ENCODE measurements at regions not wholly inside any gene's neighbourhood (a gene's known extent, or its start where the extent isn't known, plus 50 kb on each side); places are given as distances from the start of the nearest gene placed in this dataset.

GRCh38 chr16:85279402-85279801, 167.1 kb upstream of the CIBAR2 start:
- H3K36me3 ChIP-seq, result no peaks in the 10 kb centered on the region
- H3K9me3 ChIP-seq, result no peaks in the 10 kb centered on the region
- no peak for DNase-seq (ENCODE audit: extremely low spot score in 2 of 2)
- no peak overlapping the region for H3K4me3 ChIP-seq
- intact Hi-C loops (cut with DNase I), result loop anchor here (10.0 kb wide), 1 partner anchor 435 kb away; no protein-coding TSS in a partner anchor
- H3K27me3 ChIP-seq, result no peaks in the 10 kb centered on the region
- H3K4me1 ChIP-seq, result no peaks in the 10 kb centered on the region
- H3K27ac ChIP-seq, result no peak overlapping the region
- TF ChIP-seq POLR2A (IDR thresholded peaks at IDR 0.05) (no peak), CTCF (IDR thresholded peaks at IDR 0.05) (no peak), POLR2AphosphoS5 (IDR thresholded peaks at IDR 0.05; ENCODE audit: insufficient read depth in 1 of 2, low read depth in 1 of 2) (no peak)

DNA sequence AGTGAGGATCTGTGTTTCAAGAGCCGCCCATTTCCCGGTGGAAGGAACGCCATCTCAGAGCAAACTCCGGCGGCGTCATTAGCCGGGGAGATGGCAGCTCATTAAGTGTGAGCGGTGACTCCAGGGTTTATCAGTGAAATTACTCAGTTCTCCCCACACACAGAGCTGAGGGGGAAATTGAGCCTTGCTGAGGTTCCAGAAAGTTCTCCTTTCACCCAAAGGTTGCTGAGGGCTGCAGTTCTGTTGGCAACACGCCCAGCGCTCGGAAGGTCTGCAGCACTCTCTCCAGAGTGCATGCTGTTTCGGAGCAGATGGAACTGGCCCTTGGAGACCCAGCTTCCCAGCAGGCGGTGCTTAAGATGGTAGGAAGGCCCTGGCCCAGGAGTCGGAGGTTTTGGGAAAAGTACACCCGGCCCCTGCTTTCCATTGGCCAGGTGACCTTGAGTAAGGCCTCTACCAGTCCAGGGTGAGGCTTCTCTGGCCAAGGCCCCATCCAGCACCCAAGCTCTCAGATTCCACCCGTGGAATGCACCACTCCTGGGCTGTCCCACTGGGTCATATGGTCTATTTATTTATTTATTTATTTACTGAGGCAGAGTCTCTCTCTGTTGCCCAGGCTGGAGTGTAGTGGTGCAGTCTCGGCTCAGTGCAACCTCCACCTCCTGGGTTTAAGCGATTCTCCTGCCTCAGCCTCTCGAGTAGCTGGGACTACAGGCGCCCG, 167.7 kb upstream of the CIBAR2 start:
- no peak for DNase-seq (ENCODE audit: extremely low spot score in 2 of 2)
- no peaks in the 10 kb centered on the region for H3K27me3 ChIP-seq
- no peaks in the 10 kb centered on the region for H3K4me1 ChIP-seq
- no peaks in the 10 kb centered on the region for H3K36me3 ChIP-seq
- TF ChIP-seq POLR2AphosphoS5 (IDR thresholded peaks at IDR 0.05; ENCODE audit: insufficient read depth in 1 of 2, low read depth in 1 of 2) (no peak), CTCF (IDR thresholded peaks at IDR 0.05) (no peak), POLR2A (IDR thresholded peaks at IDR 0.05) (no peak)
- intact Hi-C loops (cut with DNase I), result loop anchor here (10.0 kb wide), 1 partner anchor 435 kb away; no protein-coding TSS in a partner anchor
- no peaks in the 10 kb centered on the region for H3K9me3 ChIP-seq
- H3K4me3 ChIP-seq, result no peak overlapping the region
- no peak overlapping the region for H3K27ac ChIP-seq

GRCh38 chr16:85281181-85281580, 168.9 kb upstream of the CIBAR2 start:
- Histone ChIP-seq H3K4me3 (no peak overlapping the region), H3K36me3 (no peaks in the 10 kb centered on the region), H3K27me3 (no peaks in the 10 kb centered on the region), H3K4me1 (peaks cover 7% of the 10 kb centered on the region), H3K27ac (no peak overlapping the region), H3K9me3 (no peaks in the 10 kb centered on the region)
- intact Hi-C loops (cut with DNase I), result no loop called here
- TF ChIP-seq POLR2A (IDR thresholded peaks at IDR 0.05), result no peak
- no peak for TF ChIP-seq POLR2AphosphoS5 (IDR thresholded peaks at IDR 0.05; ENCODE audit: insufficient read depth in 1 of 2, low read depth in 1 of 2)
- TF ChIP-seq CTCF (IDR thresholded peaks at IDR 0.05), result no peak
- DNase-seq (ENCODE audit: extremely low spot score in 2 of 2), result no peak

- TF ChIP-seq POLR2AphosphoS5 (IDR thresholded peaks at IDR 0.05; ENCODE audit: insufficient read depth in 1 of 2, low read depth in 1 of 2) (no peak), POLR2A (IDR thresholded peaks at IDR 0.05) (no peak), CTCF (IDR thresholded peaks at IDR 0.05) (no peak)
- Histone ChIP-seq H3K4me1 (peaks cover 17% of the 10 kb centered on the region), H3K9me3 (no peaks in the 10 kb centered on the region), H3K4me3 (no peak overlapping the region), H3K27me3 (no peaks in the 10 kb centered on the region), H3K36me3 (no peaks in the 10 kb centered on the region), H3K27ac (no peak overlapping the region)
- intact Hi-C loops (cut with DNase I), result no loop called here
- no peak for DNase-seq (ENCODE audit: extremely low spot score in 2 of 2)
Observed at GRCh38 chr16:85282842-85283241, 170.6 kb upstream of the CIBAR2 start.

DNA sequence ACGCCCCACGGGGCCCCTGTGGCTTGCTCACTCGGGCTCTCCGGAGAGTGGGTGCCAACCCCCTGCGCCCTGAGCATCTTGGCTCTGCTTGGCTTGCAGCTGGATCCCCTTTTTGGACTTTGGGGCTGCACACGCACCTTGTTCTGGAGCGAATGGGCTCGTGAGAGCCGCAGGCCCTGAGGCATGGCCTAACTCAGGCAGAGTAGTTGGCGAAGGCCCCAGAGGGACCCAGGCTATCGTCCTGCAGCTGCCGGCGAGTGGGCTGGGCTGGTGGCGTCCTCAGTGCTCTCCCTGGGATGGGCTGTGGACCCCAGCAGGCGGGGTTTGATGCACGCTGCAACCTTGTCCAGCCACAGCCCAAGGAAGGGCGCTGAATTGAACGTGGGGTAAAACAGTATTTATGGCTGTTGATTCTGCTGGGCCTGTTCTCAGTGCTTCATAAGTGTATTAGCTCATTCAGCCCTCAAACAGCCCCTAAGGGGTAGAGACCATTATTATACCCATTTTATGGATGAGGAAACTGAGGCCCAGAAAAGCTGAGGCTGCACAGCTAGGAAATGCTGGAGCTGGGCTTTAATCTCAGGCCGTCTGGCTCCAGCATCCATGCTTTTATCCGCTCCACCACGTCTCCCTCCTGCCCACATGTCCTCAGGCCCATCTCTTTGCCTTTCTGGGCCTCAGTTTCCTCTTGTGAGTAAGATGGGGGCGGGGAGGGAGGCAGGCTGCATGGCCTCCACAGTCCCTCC, 171.2 kb upstream of the CIBAR2 start:
- DNase-seq (ENCODE audit: extremely low spot score in 2 of 2), result no peak
- Histone ChIP-seq H3K4me3 (no peak overlapping the region), H3K27me3 (no peaks in the 10 kb centered on the region), H3K4me1 (peaks cover 17% of the 10 kb centered on the region), H3K9me3 (no peaks in the 10 kb centered on the region), H3K27ac (no peak overlapping the region), H3K36me3 (no peaks in the 10 kb centered on the region)
- intact Hi-C loops (cut with DNase I), result no loop called here
- no peak for TF ChIP-seq CTCF (IDR thresholded peaks at IDR 0.05)
- no peak for TF ChIP-seq POLR2AphosphoS5 (IDR thresholded peaks at IDR 0.05; ENCODE audit: insufficient read depth in 1 of 2, low read depth in 1 of 2)
- TF ChIP-seq POLR2A (IDR thresholded peaks at IDR 0.05), result no peak

Measured in vagina (tissue), 2 donors.